Retina (tissue), 1 donor: ENCODE measurements at regions not wholly inside any gene's neighbourhood (a gene's known extent, or its start where the extent isn't known, plus 50 kb on each side); places are given as distances from the start of the nearest gene placed in this dataset.

Experiments
- DNase-seq: peaks from one replicate; pipeline ENCODE4 v3.0.0-alpha.2; 2016

DNA sequence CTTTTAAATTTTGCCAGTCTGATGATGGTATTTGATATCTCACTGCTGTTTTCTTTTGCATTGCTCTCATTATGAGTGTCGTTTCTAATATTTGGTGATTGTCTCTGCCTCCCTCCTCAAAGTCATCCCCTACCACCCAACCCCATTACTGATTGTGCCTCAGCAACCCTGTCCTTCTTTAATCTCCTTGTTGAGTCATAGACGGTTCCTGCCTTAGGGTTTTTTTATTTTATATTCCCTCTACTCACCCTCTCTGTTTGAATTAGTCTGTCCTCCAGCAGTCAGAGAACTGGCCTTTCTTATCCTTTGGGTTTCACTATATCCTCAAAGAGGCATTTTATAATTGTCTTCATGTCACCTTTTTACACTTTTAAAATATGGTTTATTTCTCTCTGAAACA lies 409.3 kb upstream of the CPEB2 start:
- DNase-seq, result no peak

DNA sequence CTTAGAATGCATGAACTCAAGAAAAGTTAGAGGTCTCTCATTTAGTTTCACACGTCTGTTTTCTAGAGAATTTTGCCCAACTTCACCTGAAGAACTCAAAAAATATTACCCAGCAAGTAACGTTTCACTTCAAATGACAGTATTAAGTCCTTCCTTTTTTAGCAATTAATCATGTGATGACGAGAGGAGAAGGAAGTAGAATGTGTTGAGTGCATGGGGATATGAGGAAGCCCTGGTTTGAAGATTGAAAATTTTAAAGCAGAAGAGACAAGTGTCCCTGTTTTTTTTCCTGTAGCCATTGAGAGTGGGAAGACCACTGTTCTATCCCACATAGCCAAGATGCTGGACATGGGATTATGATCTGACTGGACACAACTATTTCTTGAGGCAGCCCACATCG lies 406.3 kb upstream of the CPEB2 start:
- no peak for DNase-seq

DNA sequence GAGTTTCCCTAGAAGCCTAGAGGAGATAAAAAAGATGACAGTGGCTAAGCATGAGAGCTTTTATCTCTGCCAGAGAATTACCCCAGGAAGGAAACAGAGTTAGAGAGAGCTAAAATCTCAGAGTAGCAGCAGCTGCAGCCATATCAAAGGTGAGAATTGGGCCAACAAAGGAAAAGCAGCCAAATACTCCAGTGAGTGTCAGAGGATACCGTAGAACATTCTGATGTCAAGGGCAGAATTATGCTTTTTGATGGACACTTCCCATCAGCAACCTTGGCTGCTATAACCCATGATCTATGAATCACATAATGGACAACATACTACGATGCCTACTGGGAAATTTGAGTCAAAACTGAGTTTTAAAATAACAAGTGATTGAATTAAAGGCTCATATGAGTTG lies 405.8 kb upstream of the CPEB2 start:
- no peak for DNase-seq

DNA sequence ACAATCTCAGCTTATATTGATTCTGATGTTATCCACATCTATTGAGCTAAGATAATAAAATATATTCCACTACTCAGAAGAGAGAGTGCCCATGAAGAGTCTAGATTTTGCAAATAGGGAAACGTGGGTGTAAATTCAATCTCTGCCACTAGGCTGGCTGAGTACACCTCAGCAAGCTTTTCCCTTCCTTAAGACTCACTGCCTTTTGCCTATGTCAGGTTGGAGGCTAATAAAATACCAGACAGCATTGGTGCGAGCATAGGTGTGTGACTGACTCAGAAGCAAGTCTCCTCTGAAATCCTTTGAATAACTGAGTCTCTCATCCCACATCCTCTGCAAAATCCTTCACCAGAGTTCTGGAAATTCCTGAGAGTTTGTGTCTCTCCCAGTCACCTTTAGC lies 405.4 kb upstream of the CPEB2 start:
- no peak for DNase-seq

GRCh38 chr4:14602206-14602605 lies 400.1 kb upstream of the CPEB2 start:
- DNase-seq, result no peak

DNA sequence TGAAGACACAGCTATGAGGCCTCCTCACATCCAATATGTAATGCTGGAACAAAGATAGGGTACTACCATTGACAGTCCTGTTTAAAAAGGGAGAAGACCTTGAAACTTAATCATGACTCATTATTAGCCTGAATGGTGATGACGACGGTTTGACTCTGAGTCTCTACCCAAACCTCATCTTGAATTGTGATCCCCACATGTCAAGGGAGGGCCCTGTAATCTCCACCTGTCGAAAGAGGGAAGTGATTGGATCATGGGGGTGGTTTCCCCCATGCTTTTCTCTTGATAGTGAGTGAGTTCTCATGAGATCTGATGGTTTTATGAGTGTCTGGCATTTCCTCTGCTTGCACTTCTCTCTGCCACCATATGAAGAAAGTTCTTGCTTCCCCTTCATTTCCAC lies 395.3 kb upstream of the CPEB2 start:
- no peak for DNase-seq

DNA sequence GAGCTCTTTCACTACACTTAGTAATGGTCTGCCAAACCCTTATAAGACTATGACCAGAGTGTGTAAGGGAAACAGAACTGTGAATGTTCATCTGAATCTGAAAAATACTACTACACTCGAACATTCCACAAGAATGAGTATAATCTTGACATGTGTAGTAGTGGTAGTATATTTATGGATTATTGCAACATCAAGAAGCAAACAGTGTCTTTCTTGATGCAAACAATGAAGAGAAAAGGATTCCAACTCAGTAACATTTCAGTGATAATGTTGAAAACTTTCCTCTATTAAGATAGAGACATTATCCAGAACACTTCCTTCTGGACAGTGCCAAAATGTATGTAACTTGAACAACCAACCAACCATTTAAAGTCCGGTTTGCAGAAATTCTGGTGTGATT lies 394.7 kb upstream of the CPEB2 start:
- no peak for DNase-seq

DNA sequence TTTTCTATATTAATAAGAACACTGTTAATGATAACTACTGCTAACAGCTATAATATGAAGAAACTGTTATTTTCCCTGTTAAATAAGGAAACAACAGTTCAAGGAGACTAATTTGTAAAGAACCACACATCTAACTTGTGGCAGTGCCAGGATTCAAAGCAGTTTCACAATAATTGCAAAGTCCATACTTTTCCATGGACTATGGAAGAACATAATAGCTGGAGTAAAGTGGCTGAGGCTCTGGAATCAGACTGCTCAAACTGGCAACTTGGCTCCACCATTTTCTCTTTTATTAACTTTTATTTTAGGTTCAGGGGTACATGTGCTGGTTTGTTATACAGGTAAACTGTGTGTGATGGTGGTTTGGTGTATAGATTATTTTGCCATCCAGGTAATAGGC lies 393.7 kb upstream of the CPEB2 start:
- no peak for DNase-seq

DNA sequence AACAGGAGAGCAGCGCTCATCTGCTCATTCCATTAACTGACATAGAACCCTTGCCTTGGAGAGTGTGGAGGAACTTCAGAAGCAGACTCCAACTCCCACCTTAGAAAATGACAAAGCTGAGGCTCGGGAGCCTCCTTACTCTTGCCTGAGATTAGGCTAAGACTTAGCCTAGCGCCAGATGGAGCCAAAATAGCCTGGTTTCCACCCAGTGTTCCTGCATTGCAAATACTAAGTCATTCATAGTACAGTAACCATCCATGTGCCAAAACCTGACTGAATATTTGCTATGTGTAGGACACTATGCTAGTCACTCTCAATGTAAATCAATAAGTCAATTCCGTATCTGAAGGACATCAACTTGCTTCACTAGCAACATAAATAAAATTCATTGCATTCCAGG lies 387.4 kb upstream of the CPEB2 start:
- DNase-seq, result no peak

DNA sequence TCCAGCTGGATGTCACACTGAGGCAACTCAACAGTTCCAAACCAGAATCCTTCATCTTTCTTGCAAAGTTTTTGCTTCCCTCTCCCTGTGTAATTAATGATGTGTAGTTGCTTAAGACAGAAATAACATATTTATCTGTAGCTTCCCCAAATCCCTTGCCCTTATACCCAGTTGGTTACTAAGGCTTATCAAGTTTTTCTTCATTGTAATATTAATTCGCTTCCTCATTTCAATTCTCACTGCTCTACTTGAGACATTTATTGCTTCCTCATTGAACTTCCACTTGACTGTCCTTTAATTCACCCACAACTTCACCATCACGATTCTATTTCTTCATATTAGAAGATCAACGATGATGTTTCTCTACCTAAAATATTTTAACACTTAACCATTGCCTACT lies 386.6 kb upstream of the CPEB2 start:
- DNase-seq, result no peak

DNA sequence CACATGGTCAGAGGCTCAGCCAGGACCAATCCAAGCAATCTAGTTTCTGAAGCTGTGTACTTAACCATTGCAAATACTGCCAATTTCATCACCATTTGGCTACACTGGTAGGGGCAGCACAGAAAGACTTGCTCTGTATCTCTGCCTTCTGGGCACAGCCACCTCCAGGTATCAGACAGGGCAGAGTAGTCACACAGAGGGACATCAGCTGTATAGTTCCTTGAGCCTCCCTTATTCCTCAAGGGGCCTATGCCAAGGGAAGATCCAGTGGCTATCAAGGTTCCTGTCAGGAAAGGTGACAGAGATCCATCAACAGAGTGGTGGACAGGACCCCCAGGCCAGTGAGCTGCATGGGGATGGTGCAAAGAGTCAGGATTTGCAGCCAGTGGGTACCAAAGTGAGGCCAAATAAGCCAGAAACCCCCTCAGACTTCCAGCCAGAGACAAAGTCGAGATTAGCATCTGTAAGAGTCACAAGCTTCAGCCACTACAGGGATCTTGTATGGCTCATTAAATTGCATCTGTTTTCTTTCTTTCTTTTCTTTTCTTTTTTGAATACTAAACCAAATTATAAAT lies 381.6 kb upstream of the CPEB2 start:
- no peak for DNase-seq

DNA sequence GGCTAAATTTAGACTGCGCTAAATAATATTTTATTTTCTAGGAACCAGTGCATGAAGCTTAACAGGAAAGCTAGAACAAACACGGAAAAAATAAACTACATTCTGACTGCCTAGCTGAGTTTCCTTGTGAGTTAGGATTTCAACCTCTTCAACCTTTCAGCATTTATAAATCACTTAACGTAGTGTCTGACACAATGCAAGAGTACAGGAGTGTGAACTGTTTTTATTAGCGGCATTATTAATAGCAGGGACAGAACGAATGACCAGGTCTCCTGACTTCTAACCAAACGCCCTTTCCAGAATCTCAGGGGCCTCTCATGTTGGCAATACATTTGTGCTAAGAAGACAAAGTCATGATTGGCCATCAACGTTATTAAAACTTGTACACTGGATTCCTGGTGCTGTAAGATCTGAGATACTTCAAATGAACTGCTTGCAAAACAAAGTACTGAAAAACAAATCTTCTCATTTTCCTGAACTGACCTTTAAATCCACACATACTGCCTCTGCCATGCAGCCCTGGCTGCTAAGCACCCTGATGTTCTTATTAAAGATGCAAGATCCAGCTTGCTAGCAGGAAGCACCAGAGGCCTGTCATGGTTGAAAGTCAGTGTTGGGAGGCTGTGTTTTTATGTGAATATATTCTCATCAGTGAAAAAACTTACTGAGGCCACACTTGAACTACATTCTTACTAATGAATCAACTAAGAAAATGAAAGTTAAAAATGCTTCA lies 380.4 kb upstream of the CPEB2 start:
- peak; percentile 14 for DNase-seq

DNA sequence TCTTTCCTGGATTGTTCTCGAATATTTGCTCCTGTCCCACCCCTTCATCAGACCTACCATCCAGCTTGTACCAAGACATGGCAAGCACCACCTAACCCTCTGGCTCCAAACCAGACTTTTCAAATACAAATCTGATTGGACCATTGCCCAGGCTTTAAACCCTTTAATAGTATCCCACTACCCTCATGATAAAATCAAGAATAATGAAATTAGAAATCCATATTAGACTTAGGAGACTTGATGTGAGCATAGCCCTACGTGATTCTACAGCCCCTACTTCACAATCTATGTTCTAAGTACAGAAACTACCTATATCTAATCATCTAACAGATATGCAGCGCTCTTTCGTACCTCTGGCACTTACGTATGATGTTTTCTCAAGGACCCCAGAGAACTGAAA lies 375.2 kb upstream of the CPEB2 start:
- DNase-seq, result no peak

DNA sequence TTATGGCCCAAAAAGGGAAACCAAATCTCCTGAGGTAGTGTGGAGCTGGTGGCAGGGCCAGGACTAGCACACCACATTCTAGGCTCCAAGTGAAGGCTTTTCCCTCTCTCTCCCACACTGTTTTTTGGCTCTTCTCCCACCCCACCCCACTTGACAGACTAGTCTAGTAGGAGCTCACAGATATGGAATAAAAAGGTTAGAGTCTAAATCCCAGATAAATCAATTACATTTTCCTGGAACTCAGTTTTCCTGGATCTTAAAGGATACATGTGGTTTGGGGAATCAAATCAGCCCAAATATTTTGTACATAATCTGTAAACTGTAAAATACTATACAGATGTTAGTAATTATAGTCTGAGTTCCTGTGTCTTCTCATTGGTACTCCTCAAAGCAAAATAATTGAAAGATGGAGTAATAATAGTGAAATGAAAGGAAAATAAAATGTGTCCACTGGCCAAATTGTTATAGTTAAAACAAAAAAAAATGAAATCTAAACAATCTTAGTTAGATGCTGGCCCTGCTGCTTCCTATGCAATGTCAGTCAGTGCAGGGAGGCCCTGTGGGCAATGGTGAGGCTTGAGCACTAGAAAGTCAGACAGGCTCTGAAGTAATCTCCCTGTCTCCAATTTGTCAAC lies 370.4 kb upstream of the CPEB2 start:
- no peak for DNase-seq

- no peak for DNase-seq
Measured at GRCh38 chr4:14636563-14636962, 365.7 kb upstream of the CPEB2 start.

GRCh38 chr4:14640476-14640875 lies 361.8 kb upstream of the CPEB2 start:
- no peak for DNase-seq

DNA sequence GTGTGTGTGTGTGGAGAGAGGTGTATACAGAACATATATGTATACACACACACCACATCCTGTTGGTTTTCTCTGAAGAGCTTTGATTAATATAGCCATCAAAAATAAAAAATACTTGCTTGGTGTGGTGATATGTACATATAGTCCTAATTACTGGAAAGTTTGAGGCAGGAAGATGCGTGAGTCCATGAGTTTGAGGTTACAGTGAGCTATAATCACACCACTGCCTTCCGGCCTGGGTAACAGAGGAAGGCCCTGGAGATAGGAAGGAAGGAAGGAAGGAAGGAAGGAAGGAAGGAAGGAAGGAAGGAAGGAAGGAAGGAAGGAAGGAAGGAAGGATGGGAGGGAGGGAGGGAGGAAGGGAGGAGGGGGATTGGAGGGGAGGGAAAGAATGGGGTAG lies 360.4 kb upstream of the CPEB2 start:
- no peak for DNase-seq

DNA sequence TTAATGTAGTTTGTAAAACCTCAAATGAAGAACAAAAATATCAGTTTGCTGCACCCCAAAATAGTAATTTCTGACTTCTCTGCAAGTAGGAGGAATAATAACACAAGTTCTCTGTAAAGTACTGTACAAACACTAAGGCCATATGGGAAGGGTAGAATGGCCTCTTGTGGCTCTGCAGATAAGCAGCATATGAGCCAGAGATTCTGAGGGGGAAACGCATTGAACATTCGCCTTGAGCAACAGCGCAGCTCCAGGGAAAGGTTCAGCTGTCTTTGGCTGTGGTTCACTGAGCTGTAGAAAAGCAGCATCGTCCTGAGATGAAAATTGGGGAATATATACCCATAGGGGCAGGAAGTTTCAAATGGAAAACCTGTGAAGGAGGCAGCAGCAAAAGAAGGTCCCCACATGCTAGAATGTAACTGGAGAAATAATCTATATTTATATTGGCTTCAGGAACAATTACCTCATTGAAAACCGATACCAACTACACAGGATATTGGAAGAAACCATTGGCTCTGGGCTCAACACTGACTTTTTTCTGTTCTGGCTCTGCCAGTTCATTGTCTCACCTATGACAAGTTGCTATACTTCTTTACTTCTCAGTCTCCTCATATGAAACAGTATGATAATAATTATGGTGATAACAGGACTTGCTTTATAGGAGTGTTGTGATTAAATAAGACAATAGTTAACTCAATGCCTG lies 357.6 kb upstream of the CPEB2 start:
- no peak for DNase-seq

DNA sequence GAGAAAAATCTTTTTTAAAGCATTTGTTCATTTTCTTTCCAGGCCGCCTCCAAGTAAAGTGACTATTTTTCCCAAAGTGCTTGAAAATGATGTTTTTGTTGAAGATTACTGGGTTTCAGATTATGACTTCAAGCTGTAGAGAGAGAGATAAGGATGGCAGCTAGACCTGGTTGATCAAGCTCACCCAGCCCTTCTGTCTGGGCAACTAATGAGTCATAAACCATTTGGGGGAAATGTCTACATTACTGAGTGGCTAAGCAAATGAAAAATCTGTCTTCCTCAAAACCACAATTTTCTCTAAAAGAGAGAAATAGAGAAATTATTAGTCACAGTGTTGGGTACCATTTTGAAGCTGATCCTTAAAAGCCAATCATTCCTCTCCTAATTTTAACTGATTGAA lies 355.4 kb upstream of the CPEB2 start:
- DNase-seq, result no peak

DNA sequence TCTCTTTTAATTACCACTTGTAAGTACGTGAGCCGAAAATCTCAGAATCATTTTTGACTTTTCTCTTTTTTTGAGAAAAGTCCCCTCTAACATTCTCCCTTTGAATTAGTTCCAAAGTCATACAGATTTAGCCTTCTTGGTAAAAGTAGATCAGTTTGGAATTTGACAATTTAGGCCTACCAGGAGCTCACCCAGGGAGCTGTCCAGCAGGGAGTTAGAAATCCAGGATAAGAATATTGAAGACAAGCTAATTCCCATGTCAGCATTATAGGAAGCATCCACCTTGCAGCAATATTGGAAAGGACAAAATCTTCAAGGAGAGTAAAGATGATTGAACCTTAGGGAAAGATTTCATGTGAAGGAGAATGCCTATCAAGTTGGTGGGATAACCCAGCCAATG lies 352.2 kb upstream of the CPEB2 start:
- no peak for DNase-seq

GRCh38 chr4:14652522-14652921 lies 349.8 kb upstream of the CPEB2 start:
- DNase-seq, result no peak

DNA sequence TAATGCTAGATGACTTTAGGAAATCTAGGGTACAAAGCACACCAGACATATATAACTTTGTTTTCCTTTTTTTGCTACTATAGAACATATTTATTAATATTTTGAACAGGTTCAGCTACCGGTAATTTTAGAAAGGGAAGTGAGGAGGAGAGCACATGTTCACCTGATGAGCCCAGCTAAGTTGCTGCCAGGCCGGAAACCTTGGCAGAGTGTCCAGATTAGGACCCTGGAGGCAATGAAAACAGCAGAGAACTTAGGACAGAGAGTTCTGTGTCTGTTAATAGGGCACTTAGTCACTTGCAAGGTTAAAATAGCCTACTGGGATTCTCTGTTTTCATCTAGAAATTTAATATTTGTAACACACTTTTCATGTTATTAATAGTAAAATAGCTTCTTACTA lies 348.9 kb upstream of the CPEB2 start:
- DNase-seq, result no peak

DNA sequence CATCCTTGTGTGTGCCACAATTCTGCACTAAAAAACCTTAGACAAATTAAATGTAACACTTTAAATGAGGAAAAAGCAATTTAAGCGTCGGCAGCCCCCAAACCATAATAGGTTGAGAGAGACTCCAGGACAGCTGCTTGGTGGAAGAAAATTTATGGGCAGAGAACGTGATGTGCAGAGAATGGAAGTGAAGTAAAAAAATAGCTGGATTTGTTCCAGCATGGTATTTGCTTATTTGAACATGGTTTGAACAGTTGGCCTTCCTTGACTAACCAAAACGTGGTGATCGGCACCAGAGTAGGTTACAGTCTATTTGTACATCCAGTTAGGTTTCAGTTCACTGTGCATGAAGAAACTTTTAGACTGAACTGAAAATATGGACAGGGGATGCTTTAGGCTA lies 343.0 kb upstream of the CPEB2 start:
- DNase-seq, result no peak

- no peak for DNase-seq
Measured at GRCh38 chr4:14667624-14668151, 334.6 kb upstream of the CPEB2 start.
